GM13977 (cell line): ENCODE measurements at regions not wholly inside any gene's neighbourhood (a gene's known extent, or its start where the extent isn't known, plus 50 kb on each side); places are given as distances from the start of the nearest gene placed in this dataset.
A peak's percentile ranks its signal among the peaks of the same experiment; 100 is the strongest.

Experiments used
- DNase-seq: peaks from one replicate; pipeline ENCODE4 v3.0.0; 2012; ENCODE audit warnings: low spot score
- CTCF ChIP-seq: IDR thresholded peaks from 2 replicates; pipeline ENCODE4 v1.5.1; 2012; ENCODE audit warnings: mild to moderate bottlenecking, control low read depth; ENCODE audit not compliant: insufficient read depth; ENCODE audit errors: extremely low read depth, missing control alignments
- in situ Hi-C: fragments of 300-500 bp; cut with MboI; formaldehyde crosslinking; loops from one replicate; pipeline ENCODE4 v1.12.0; 2022; ENCODE audit warnings: low sequenced_read_pairs, low pct_unique_long_range_greater_than_20kb, mixed read lengths, inconsistent platforms; ENCODE audit not compliant: unreplicated experiment

GRCh38 chr6:71419217-71420094 is 130.8 kb downstream of the OGFRL1 start:
- TF ChIP-seq CTCF = no peak
- no peak for DNase-seq
- in situ Hi-C loops = no loop called here

GRCh38 chr6:71420095-71420692 is 131.6 kb downstream of the OGFRL1 start:
- in situ Hi-C loops = no loop called here
- DNase-seq = peak; percentile 18
- TF ChIP-seq CTCF = no peak

GRCh38 chr6:71420693-71421328 is 132.2 kb downstream of the OGFRL1 start:
- DNase-seq = peak; percentile 26
- in situ Hi-C loops = no loop called here
- TF ChIP-seq CTCF = no peak

- in situ Hi-C loops = no loop called here
- DNase-seq = no peak
- TF ChIP-seq CTCF = no peak
Measured at GRCh38 chr6:71421611-71422010, 133.0 kb downstream of the OGFRL1 start.

- DNase-seq = no peak
- TF ChIP-seq CTCF = no peak
- in situ Hi-C loops = no loop called here
Measured at GRCh38 chr6:71430018-71430417, 141.4 kb downstream of the OGFRL1 start.

- DNase-seq = no peak
- in situ Hi-C loops = no loop called here
- TF ChIP-seq CTCF = no peak
Measured at GRCh38 chr6:71433441-71433840, 144.8 kb downstream of the OGFRL1 start.
